Panc1 (cell line): ENCODE measurements at regions not wholly inside any gene's neighbourhood (a gene's known extent, or its start where the extent isn't known, plus 50 kb on each side); places are given as distances from the start of the nearest gene placed in this dataset.

Experiments
- CTCF ChIP-seq: fragments of 450-650 bp; IDR thresholded peaks from 2 replicates; pipeline ENCODE4 v1.5.1; 2017; ENCODE audit warnings: mild to moderate bottlenecking
- POLR2AphosphoS5 ChIP-seq: IDR thresholded peaks from 2 replicates; pipeline ENCODE4 v1.6.1; 2012; ENCODE audit warnings: mild to moderate bottlenecking, low read depth, low read length, moderate library complexity
- REST ChIP-seq, 2 experiments: IDR thresholded peaks; 2 replicates each; pipeline ENCODE4 v1.6.1; 2011 to 2012; ENCODE audit warnings: low read depth in 2 of 2, control low read depth in 1 of 2, low read length in 1 of 2, mild to moderate bottlenecking in 1 of 2, moderate library complexity in 1 of 2; ENCODE audit not compliant: insufficient read depth in 1 of 2
- SIN3A ChIP-seq: IDR thresholded peaks from 2 replicates; pipeline ENCODE4 v1.6.1; 2012; ENCODE audit warnings: low read depth, mild to moderate bottlenecking, low read length, moderate library complexity, borderline replicate concordance; ENCODE audit not compliant: insufficient read depth
- TCF7L2 ChIP-seq: IDR thresholded peaks from 2 replicates; pipeline ENCODE4 v1.6.1; 2011; ENCODE audit warnings: mild to moderate bottlenecking, low read depth, low read length, inconsistent platforms

GRCh38 chr1:38567401-38567800 is 292.2 kb downstream of the RRAGC start:
- no peak for TF ChIP-seq CTCF
- no peak for TF ChIP-seq POLR2AphosphoS5
- no peak for TF ChIP-seq SIN3A
- no peak for TF ChIP-seq TCF7L2
- TF ChIP-seq REST (IDR thresholded peaks at IDR 0.05; ENCODE audit: insufficient read depth in 1 of 2, low read depth in 2 of 2, low read length in 1 of 2) = no peak
